GM20431 (cell line): ENCODE measurements at regions not wholly inside any gene's neighbourhood (a gene's known extent, or its start where the extent isn't known, plus 50 kb on each side); places are given as distances from the start of the nearest gene placed in this dataset.
"Not testable (repeated sequence)": the region's sequence is repeated elsewhere in the genome, so short reads cannot be mapped to it uniquely, and the experiment has no call there.

Experiments used
- in situ Hi-C: fragments of 300-500 bp; cut with MseI, MboI; formaldehyde crosslinking; loops from one replicate; pipeline ENCODE4 v1.15.0; 2020; ENCODE audit warnings: low sequenced_read_pairs; ENCODE audit not compliant: unreplicated experiment

GRCh38 chr1:234911787-234912186, 216.8 kb downstream of the TOMM20 start:
- in situ Hi-C loops = no loop called here

- in situ Hi-C loops = not testable (repeated sequence)
Observed at GRCh38 chr1:234911136-234911535, 217.5 kb downstream of the TOMM20 start.

- in situ Hi-C loops = no loop called here
Observed at GRCh38 chr1:234909851-234910250, 218.8 kb downstream of the TOMM20 start.

GRCh38 chr1:234909307-234909810, 219.3 kb downstream of the TOMM20 start:
- in situ Hi-C loops = no loop called here

GRCh38 chr1:234908571-234908970, 220.1 kb downstream of the TOMM20 start:
- in situ Hi-C loops = no loop called here

- in situ Hi-C loops = no loop called here
Observed at GRCh38 chr1:234907940-234908405, 220.7 kb downstream of the TOMM20 start.

GRCh38 chr1:234907208-234907939, 221.3 kb downstream of the TOMM20 start:
- in situ Hi-C loops = no loop called here

- in situ Hi-C loops = no loop called here
Observed at GRCh38 chr1:234906654-234907053, 222.0 kb downstream of the TOMM20 start.

- in situ Hi-C loops = no loop called here
Observed at GRCh38 chr1:234902774-234903547, 225.7 kb downstream of the TOMM20 start.

- in situ Hi-C loops = no loop called here
Observed at GRCh38 chr1:234901491-234902049, 227.1 kb downstream of the TOMM20 start.

GRCh38 chr1:234900595-234900994, 228.0 kb downstream of the TOMM20 start:
- in situ Hi-C loops = no loop called here

- in situ Hi-C loops = no loop called here
Observed at GRCh38 chr1:234899730-234900072, 228.9 kb downstream of the TOMM20 start.

- in situ Hi-C loops = no loop called here
Observed at GRCh38 chr1:234899041-234899729, 229.5 kb downstream of the TOMM20 start.

- in situ Hi-C loops = no loop called here
Observed at GRCh38 chr1:234898455-234899033, 230.1 kb downstream of the TOMM20 start.

GRCh38 chr1:234897754-234898454, 230.7 kb downstream of the TOMM20 start:
- in situ Hi-C loops = no loop called here

- in situ Hi-C loops = no loop called here
Observed at GRCh38 chr1:234897390-234897749, 231.3 kb downstream of the TOMM20 start.

GRCh38 chr1:234896477-234897389, 231.9 kb downstream of the TOMM20 start:
- in situ Hi-C loops = no loop called here
